Left ventricle myocardium inferior (tissue), 1 donor: ENCODE measurements at regions not wholly inside any gene's neighbourhood (a gene's known extent, or its start where the extent isn't known, plus 50 kb on each side); places are given as distances from the start of the nearest gene placed in this dataset.

Experiments
- DNase-seq: peaks from one replicate; pipeline ENCODE4 v3.0.0-alpha.2; 2020
- H3K27ac ChIP-seq: fragments of 200-600 bp; replicated peaks from 2 replicates; pipeline ENCODE4 v1.8.0; 2021
- H3K27me3 ChIP-seq: fragments of 200-600 bp; 2 replicates; pipeline ENCODE4 v1.8.0; 2021; ENCODE audit warnings: low read depth
- H3K36me3 ChIP-seq: fragments of 200-600 bp; 2 replicates; pipeline ENCODE4 v1.8.0; 2021
- H3K4me1 ChIP-seq: fragments of 200-600 bp; 2 replicates; pipeline ENCODE4 v1.8.0; 2021
- H3K4me3 ChIP-seq: fragments of 200-600 bp; 2 replicates; pipeline ENCODE4 v1.8.0; 2021; ENCODE audit warnings: mild to moderate bottlenecking, moderate library complexity
- H3K9me3 ChIP-seq: fragments of 200-600 bp; replicated peaks from 2 replicates; pipeline ENCODE4 v1.8.0; 2021
- CTCF ChIP-seq: fragments of 200-600 bp; IDR thresholded peaks from 2 replicates; pipeline ENCODE4 v1.8.0; 2021; ENCODE audit warnings: antibody characterized with exemption, mild to moderate bottlenecking, borderline replicate concordance
- intact Hi-C: fragments of 100-400 bp; cut with micrococcal nuclease; formaldehyde crosslinking; loops from one replicate; pipeline ENCODE4 v1.11.0; 2022
- donor health status: DM: no; HTN: yes; CAD: no; lungs with severe emphysema.

- no peak overlapping the region for H3K4me3 ChIP-seq
- DNase-seq, result no peak
- H3K36me3 ChIP-seq, result no peaks in the 10 kb centered on the region
- no peaks in the 10 kb centered on the region for H3K4me1 ChIP-seq
- intact Hi-C loops, result no loop called here
- peaks cover 2% of the 10 kb centered on the region for H3K9me3 ChIP-seq
- no peaks in the 10 kb centered on the region for H3K27me3 ChIP-seq
- no peak overlapping the region for H3K27ac ChIP-seq
- no peak for TF ChIP-seq CTCF
Observed at GRCh38 chr5:166088389-166089039, 2202.9 kb upstream of the WWC1 start.

DNA sequence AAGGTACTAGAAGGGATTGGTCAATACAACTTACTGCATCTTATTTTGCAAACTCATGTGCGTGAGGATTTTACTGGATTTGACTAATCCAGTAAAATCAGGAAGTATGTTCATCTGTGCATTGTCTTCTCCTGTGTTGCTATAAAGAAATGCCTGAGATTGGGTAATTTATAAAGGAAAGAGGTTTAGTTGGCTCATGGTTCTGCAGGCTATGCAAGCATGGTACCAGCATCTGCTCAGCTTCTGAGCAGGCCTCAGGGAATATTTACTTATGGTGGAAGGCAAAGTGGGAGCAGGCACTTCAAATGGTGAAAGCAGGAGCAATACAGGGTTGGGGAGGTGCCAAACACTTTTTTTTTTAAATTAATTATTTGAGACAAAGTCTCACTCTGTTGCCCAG, 2199.5 kb upstream of the WWC1 start:
- H3K4me1 ChIP-seq, result no peaks in the 10 kb centered on the region
- H3K9me3 ChIP-seq, result peaks cover 24% of the 10 kb centered on the region
- H3K27me3 ChIP-seq, result no peaks in the 10 kb centered on the region
- no peak for DNase-seq
- TF ChIP-seq CTCF, result no peak
- no peak overlapping the region for H3K27ac ChIP-seq
- no peak overlapping the region for H3K4me3 ChIP-seq
- intact Hi-C loops, result no loop called here
- H3K36me3 ChIP-seq, result no peaks in the 10 kb centered on the region

DNA sequence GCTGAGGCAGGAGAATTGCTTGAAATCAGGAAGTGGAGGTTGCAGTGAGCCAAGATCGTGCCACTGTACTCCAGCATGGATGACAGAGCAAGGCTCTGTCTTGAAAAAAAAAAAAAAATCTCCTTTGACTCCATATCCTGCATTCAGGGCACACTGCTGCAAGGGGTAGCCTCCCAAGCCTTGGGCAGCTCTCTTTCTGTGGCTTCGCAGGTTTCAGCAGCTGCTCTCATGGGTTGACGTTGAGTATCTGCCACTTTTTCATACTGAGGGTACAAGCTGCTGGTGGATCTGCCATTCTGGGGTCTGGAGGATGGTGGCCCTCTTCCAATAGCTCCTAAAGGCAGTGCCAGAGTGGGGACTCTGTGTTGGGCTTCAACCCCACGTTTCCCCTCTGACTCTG, 2198.1 kb upstream of the WWC1 start:
- no peak for DNase-seq
- no peak overlapping the region for H3K27ac ChIP-seq
- no peaks in the 10 kb centered on the region for H3K4me1 ChIP-seq
- no peaks in the 10 kb centered on the region for H3K36me3 ChIP-seq
- TF ChIP-seq CTCF, result no peak
- H3K9me3 ChIP-seq, result peaks cover 24% of the 10 kb centered on the region
- intact Hi-C loops, result no loop called here
- no peak overlapping the region for H3K4me3 ChIP-seq
- H3K27me3 ChIP-seq, result no peaks in the 10 kb centered on the region

DNA sequence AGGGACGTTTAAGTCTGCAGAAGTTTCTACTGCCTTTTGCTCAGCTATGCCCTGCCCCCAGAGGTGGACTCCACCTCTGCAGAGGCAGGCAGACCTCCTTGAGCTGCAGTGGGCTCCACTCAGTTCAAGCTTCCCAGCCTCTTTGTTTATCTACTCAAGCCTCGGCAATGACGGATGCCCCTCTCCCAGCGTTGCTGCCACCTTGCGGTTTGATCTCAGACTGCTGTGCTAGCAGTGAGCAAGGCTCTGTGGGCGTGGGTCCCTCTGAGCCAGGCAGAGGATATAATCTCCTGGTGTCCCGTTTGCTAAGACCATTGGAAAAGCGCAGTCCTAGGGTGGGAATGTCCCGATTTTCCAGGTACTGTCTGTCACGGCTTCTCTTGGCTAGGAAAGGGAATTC, 2188.5 kb upstream of the WWC1 start:
- intact Hi-C loops, result no loop called here
- no peak for DNase-seq

DNA sequence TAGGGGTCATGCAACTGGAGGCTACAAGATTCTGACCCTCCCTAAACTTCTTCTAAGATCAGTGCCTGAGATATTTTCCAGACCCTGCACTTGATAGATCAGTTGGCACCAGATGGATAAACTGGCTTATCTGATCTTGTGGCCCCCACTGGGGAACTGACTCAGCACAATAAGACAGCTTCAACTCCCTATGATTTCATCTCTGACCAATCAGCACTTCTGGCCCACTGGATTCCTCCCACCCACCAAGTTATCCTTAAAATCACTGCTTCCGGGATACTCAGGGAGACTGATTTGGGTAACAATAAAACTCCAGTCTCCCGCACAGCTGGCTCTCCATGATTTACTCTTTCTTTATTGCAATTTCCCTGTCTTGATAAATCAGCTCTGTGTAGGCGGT, 2180.4 kb upstream of the WWC1 start:
- Histone ChIP-seq H3K27me3 (no peaks in the 10 kb centered on the region), H3K4me3 (no peak overlapping the region), H3K36me3 (no peaks in the 10 kb centered on the region), H3K9me3 (no peaks in the 10 kb centered on the region), H3K4me1 (no peaks in the 10 kb centered on the region), H3K27ac (no peak overlapping the region)
- intact Hi-C loops, result no loop called here
- no peak for TF ChIP-seq CTCF
- no peak for DNase-seq

More for the DNA sequence above, 2188.5 kb upstream of the WWC1 start:
- no peak for TF ChIP-seq CTCF
- Histone ChIP-seq H3K27me3 (no peaks in the 10 kb centered on the region), H3K4me3 (no peak overlapping the region), H3K27ac (no peak overlapping the region), H3K36me3 (no peaks in the 10 kb centered on the region), H3K9me3 (peaks cover 9% of the 10 kb centered on the region), H3K4me1 (no peaks in the 10 kb centered on the region)
